HEK293T (cell line): ENCODE measurements at regions not wholly inside any gene's neighbourhood (a gene's known extent, or its start where the extent isn't known, plus 50 kb on each side); places are given as distances from the start of the nearest gene placed in this dataset.

Source experiments
- ARNT ChIP-seq: fragments of 450-650 bp; IDR thresholded peaks from 2 replicates; pipeline ENCODE4 v1.6.1; 2017; ENCODE audit warnings: mild to moderate bottlenecking
- BHLHE40 ChIP-seq: fragments of 450-650 bp; IDR thresholded peaks from 2 replicates; pipeline ENCODE4 v1.6.1; 2016; ENCODE audit warnings: mild to moderate bottlenecking, moderate library complexity, borderline replicate concordance
- FOXA1 ChIP-seq: fragments of 450-650 bp; IDR thresholded peaks from 2 replicates; pipeline ENCODE4 v1.6.1; 2016; ENCODE audit warnings: mild to moderate bottlenecking
- FOXK2 ChIP-seq: fragments of 450-650 bp; IDR thresholded peaks from 2 replicates; pipeline ENCODE4 v1.6.1; 2016; ENCODE audit warnings: mild to moderate bottlenecking
- FOXM1 ChIP-seq: fragments of 450-650 bp; IDR thresholded peaks from 2 replicates; pipeline ENCODE4 v1.6.1; 2017; ENCODE audit warnings: mild to moderate bottlenecking, borderline replicate concordance
- HDGF ChIP-seq: fragments of 450-650 bp; IDR thresholded peaks from 2 replicates; pipeline ENCODE4 v1.6.1; 2017; ENCODE audit warnings: antibody characterized with exemption, borderline replicate concordance
- L3MBTL2 ChIP-seq: fragments of 450-650 bp; conservative IDR thresholded peaks from 2 replicates; pipeline ENCODE4 v1.6.1; 2016; ENCODE audit warnings: mild to moderate bottlenecking
- LEF1 ChIP-seq: fragments of 450-650 bp; IDR thresholded peaks from 2 replicates; pipeline ENCODE4 v1.6.1; 2017; ENCODE audit warnings: mild to moderate bottlenecking, borderline replicate concordance
- SP1 ChIP-seq: fragments of 450-650 bp; IDR thresholded peaks from 2 replicates; pipeline ENCODE4 v1.6.1; 2017
- SUZ12 ChIP-seq: fragments of 450-650 bp; IDR thresholded peaks from 2 replicates; pipeline ENCODE4 v1.6.1; 2016; ENCODE audit warnings: mild to moderate bottlenecking
- TARDBP ChIP-seq: fragments of 450-650 bp; IDR thresholded peaks from 2 replicates; pipeline ENCODE4 v1.6.1; 2016
- TF ChIP-seq, protein P1 (sequence below): fragments of 450-650 bp; IDR thresholded peaks from 2 replicates; pipeline ENCODE4 v1.6.1; 2016

DNA sequence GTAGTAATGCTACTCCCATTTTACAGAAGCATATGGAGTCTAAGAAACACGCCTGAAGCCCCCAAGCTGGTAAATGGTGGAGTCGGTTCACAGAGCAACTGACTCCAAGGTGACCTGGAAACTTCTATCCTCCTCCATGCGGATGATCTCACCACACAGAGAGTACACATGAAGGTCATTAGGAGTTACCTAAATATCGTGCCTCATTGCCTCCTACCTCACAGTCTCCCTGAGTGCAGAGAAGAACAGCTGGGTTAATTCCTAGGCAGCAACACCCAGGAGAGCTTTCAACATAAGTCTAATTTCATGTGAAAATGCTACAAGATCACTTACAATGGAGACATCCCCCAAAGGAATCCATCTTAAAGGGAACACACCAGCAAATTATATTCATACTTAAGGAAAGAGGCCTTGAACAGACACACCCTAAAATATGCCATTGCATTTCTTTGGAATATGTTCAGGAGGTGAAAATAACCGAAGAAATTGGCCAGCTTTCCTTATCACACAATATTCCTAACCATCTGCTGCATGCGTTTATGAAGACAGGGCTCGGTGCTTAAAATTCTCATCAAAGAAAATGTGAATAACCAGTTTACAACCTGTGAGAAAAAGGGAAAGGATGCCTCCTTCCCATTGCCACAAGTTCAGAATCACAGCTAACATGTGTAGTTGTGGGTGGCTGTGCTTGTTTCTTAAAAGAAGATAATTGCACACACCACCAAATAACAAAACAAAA lies 203.6 kb upstream of the NBEA start:
- TF ChIP-seq FOXA1, result no peak
- TF ChIP-seq BHLHE40, result no peak
- no peak for TF ChIP-seq HDGF
- TF ChIP-seq ARNT, result no peak
- no peak for TF ChIP-seq SP1
- TF ChIP-seq, protein P1, sequence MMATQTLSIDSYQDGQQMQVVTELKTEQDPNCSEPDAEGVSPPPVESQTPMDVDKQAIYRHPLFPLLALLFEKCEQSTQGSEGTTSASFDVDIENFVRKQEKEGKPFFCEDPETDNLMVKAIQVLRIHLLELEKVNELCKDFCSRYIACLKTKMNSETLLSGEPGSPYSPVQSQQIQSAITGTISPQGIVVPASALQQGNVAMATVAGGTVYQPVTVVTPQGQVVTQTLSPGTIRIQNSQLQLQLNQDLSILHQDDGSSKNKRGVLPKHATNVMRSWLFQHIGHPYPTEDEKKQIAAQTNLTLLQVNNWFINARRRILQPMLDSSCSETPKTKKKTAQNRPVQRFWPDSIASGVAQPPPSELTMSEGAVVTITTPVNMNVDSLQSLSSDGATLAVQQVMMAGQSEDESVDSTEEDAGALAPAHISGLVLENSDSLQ, result no peak
- no peak for TF ChIP-seq SUZ12
- no peak for TF ChIP-seq LEF1
- TF ChIP-seq FOXM1, result no peak
- no peak for TF ChIP-seq TARDBP
- no peak for TF ChIP-seq L3MBTL2
- TF ChIP-seq FOXK2, result no peak
